GM04504 (cell line): ENCODE measurements at regions not wholly inside any gene's neighbourhood (a gene's known extent, or its start where the extent isn't known, plus 50 kb on each side); places are given as distances from the start of the nearest gene placed in this dataset.
"Not testable (repeated sequence)": the region's sequence is repeated elsewhere in the genome, so short reads cannot be mapped to it uniquely, and the experiment has no call there.

Source experiments
- DNase-seq: peaks from one replicate; pipeline ENCODE4 v3.0.0-alpha.2; 2012; ENCODE audit warnings: low read depth

GRCh38 chr5:50898966-50899365 lies 232.5 kb downstream of the PARP8 start:
- DNase-seq: no peak

GRCh38 chr5:50900952-50901510 lies 234.6 kb downstream of the PARP8 start:
- no peak for DNase-seq

- no peak for DNase-seq
These were observed 237.2 kb downstream of the PARP8 start for GRCh38 chr5:50903651-50904050.

GRCh38 chr5:50905996-50906570 lies 239.6 kb downstream of the PARP8 start:
- DNase-seq: no peak

- DNase-seq: not testable (repeated sequence)
These were observed 253.7 kb downstream of the PARP8 start for GRCh38 chr5:50920160-50920559.

- DNase-seq: no peak
These were observed 255.1 kb downstream of the PARP8 start for GRCh38 chr5:50921366-50922133.

GRCh38 chr5:50922134-50922941 lies 255.9 kb downstream of the PARP8 start:
- DNase-seq: not testable (repeated sequence)

GRCh38 chr5:50922942-50923767 lies 256.7 kb downstream of the PARP8 start:
- no peak for DNase-seq

- no peak for DNase-seq
These were observed 257.5 kb downstream of the PARP8 start for GRCh38 chr5:50923768-50924494.

- DNase-seq: no peak
These were observed 261.5 kb downstream of the PARP8 start for GRCh38 chr5:50927953-50928352.

GRCh38 chr5:50929174-50929573 lies 262.7 kb downstream of the PARP8 start:
- DNase-seq: no peak

- no peak for DNase-seq
These were observed 267.9 kb downstream of the PARP8 start for GRCh38 chr5:50934343-50934742.

GRCh38 chr5:50945139-50945538 lies 278.7 kb downstream of the PARP8 start:
- DNase-seq: no peak

- no peak for DNase-seq
These were observed 281.7 kb downstream of the PARP8 start for GRCh38 chr5:50947906-50948683.

- no peak for DNase-seq
These were observed 286.9 kb downstream of the PARP8 start for GRCh38 chr5:50953290-50953689.

- DNase-seq: no peak
These were observed 292.5 kb downstream of the PARP8 start for GRCh38 chr5:50958852-50959457.

- peak; percentile 18 for DNase-seq
These were observed 296.8 kb downstream of the PARP8 start for GRCh38 chr5:50962934-50963872.

- no peak for DNase-seq
These were observed 297.7 kb downstream of the PARP8 start for GRCh38 chr5:50963971-50964745.
